Sigmoid colon (tissue), 4 donors: ENCODE measurements at regions not wholly inside any gene's neighbourhood (a gene's known extent, or its start where the extent isn't known, plus 50 kb on each side); places are given as distances from the start of the nearest gene placed in this dataset.

Experiments
- CTCF ChIP-seq, 4 experiments: fragments of 450-650 bp in 3 of 4; fragments of 200-600 bp in 1 of 4; IDR thresholded peaks; one replicate each; pipeline ENCODE4 v1.5.1; 2016 to 2019; ENCODE audit warnings: antibody characterized with exemption in 4 of 4, mild to moderate bottlenecking in 3 of 4, moderate library complexity in 2 of 4
- EP300 ChIP-seq, 4 donors: sonication (generic); formaldehyde crosslinking; IDR thresholded peaks; one replicate each; pipeline ENCODE4 v1.6.1; 2017; ENCODE audit warnings: antibody characterized with exemption in 4 of 4
- POLR2AphosphoS5 ChIP-seq, 4 donors: sonication (generic); formaldehyde crosslinking; IDR thresholded peaks; one replicate each; pipeline ENCODE4 v1.6.1; 2017; ENCODE audit warnings: antibody characterized with exemption in 4 of 4

- TF ChIP-seq EP300 (IDR thresholded peaks at IDR 0.05) (no peak), CTCF (IDR thresholded peaks at IDR 0.05) (no peak), POLR2AphosphoS5 (IDR thresholded peaks at IDR 0.05) (no peak)
Measured at GRCh38 chr2:129231924-129232323, 747.5 kb upstream of the RAB6C start.
